Activated CD8-positive, alpha-beta memory T cell treated with anti-CD3 and anti-CD28 coated beads for 1 hour (primary cell): ENCODE measurements at regions not wholly inside any gene's neighbourhood (a gene's known extent, or its start where the extent isn't known, plus 50 kb on each side); places are given as distances from the start of the nearest gene placed in this dataset.

Experiments
- DNase-seq, 2 donors: peaks; one replicate each; pipeline ENCODE4 v3.0.0-alpha.2; 2020; ENCODE audit warnings: low read depth in 1 of 2; ENCODE audit errors: extremely low read depth in 1 of 2

DNA sequence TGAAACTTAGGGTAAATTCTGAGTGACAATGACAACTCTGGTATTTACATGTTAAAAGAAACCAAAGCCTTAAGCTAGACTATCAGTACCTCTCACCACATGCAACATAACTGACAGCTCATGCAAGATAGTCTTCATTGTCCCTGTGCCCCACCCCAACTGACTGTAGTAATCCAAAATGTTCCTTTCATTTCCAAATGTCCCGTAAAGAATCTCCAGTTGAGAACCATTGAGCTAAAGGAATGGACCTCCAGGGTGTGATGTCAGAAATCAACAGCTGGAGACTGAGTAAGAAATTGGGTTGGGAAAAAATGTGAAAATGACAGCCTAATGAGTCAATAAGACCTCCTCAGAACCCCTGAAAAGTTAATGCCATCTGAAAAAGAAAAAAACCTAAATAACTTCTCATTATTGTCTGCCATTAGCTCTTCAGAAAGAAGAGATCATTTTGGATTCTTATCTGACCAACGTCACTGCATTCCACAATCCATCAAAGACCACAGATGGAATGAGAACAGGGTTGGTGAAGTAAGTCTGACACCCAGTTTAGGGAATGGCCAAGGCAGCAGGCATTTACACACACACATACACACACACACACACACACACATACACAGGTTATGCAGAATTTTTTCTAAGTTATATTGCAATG lies 51.7 kb upstream of the ACVR2A start:
- no peak for DNase-seq

DNA sequence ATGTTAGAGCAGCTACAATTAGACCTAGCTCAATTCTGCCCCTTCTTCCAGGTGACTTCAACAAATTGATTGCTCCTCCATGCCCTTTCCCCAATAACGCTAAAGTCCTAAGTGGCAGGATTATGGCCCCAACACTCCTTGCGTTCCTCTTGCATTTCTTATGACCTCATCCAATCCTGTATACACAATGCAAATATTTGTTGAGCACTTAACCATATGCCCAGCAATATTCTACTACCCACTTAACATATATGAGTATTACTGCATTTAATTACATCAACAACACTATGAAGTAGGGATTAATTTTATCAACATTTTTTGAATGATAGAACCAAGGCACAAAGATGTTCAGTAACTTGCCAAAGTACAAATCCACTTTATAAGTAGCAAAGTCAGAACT lies 54.2 kb upstream of the ACVR2A start:
- no peak for DNase-seq

DNA sequence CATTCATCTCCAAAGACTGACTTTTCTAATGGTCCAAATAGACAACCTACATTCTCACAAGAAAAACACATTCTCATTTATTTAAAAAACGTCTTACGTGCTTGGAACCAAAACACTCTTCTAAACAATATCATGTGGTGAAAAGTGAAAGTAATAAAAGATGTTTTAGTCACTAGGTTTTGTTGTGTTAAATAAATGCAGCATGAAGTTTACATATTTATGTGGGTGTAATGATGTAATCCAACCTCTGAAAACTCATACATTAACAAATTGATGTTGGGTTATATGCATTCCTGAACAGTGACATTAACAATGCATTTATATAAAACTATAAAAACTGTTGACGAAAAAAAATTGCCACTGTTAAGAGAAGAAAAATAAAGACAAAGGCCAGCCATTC lies 55.1 kb upstream of the ACVR2A start:
- no peak for DNase-seq

DNA sequence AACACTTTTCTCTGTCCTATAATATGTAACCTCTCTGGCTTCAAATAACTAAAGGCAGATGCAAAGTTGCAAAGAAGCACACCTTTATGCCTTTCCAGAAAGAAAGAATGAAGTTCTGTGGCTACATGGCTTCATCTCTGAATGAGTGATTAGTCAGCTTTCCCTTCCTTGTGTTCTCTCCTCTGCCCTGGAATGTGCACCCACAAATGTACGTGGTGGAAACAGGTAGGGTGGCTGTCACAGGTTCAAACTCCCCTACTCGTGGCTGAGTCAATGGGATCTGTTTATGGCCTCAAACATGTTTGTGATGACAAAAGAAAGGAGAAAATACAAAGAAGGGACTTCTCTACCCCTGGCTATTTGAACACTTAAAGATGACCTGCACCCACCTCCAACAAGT lies 55.5 kb upstream of the ACVR2A start:
- DNase-seq, result no peak

DNA sequence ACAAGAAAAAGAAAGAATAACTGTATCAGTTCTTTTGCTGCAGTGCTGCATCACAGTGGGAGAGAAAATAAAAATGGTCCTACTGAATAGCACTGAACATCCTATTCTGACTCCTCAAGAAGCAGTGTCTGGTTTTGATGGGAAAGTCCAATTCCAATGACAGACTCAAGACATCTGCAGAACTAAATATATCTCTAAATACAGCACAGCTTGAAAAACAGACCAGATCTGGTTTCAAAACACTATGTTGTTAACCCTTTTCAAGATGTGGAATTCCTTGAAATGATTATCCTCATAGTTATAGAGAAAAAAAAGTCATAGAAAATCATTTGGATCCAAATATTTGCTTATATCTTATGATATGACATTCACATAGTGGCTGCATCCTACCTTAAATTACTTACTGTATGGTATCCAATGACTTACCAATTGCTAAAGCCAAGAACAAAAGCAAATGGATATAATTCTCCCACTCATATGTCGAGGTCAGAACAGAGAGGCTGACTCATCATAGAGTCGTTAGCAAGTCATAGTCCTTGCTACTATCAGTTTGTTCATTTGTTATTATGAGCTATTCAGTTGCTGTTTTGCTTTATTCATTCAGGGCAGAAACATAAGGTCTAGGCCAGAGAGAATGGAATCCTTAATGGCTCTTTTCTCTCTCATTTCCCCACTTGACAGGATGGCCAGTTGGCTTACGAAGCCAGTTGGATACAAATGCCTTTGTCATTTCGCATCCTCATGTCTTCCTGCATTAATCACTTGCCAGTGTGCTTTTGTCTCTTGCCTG lies 62.5 kb upstream of the ACVR2A start:
- DNase-seq, result no peak

DNA sequence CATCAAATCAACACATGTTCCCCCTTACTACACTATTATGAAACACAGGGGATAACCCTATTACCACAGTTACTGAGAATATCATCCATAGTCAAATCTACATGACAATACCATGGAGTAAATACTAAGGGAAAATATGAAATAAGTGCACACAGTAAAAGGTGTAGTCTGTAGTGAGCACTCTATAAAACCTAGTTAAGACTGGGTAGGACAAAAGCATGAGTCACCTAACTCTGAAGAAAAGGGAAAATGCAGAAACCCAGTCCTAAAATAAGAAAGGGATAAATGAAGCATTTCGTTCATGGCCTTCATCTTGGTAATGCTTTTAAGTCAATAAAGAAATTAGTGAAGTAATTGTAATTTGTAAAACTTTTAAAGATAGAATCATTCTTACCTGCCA lies 65.4 kb upstream of the ACVR2A start:
- DNase-seq, result no peak

DNA sequence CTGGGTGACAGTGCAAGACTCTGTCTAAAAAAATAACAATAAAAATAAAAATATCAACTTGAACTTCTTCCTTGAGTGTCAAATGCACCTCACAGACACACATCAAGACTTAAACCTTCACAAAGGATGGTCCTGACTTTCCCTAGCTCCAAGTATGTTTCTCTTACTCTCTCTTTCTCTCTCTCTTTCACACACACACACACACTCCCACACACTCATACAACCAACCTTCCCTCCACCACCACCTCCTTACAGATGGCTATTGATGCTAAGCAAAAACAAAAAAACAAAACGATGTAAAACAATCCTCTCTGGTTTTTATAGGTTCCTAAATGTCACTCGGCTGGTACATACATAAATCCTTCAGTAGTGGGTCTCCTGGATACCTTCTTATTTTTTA lies 67.4 kb upstream of the ACVR2A start:
- DNase-seq, result no peak

DNA sequence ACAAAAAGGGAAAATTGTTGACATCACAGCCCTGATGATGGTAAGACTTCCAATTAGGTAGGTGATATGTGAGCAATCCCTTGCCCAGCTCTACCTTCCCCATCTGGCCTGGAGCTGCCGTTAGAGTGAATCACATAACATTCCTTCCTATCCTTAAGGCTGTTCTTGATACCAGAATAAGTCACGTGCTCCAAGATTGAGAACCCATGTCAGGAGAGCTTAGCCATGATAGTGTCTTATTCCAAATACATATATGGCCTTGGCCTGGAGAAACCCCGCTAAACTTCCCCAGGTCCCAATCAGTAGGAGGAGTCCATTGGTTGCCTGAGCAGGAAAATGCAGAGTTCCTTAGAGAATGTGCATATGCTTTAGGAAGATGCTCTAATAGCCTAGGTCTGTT lies 70.0 kb upstream of the ACVR2A start:
- DNase-seq, result no peak

DNA sequence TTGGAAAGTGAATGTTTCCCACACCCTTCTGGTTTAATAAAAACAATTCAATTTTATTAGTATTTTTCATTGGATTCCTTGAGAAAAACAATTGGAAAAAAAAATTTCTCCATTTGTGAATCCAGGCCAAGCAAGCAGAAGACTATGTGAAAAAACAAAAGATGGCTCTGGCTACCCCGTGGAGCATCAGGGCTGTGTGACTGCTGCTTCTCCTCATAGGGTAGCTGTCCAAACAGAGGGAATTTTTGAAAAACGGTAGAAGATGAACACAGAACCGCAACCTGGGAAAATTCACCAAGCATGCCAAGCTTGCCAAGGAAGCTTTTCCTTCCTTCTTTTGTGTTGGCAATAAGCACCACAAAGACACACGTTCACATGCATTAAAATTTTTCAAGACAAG lies 71.3 kb upstream of the ACVR2A start:
- DNase-seq, result no peak

DNA sequence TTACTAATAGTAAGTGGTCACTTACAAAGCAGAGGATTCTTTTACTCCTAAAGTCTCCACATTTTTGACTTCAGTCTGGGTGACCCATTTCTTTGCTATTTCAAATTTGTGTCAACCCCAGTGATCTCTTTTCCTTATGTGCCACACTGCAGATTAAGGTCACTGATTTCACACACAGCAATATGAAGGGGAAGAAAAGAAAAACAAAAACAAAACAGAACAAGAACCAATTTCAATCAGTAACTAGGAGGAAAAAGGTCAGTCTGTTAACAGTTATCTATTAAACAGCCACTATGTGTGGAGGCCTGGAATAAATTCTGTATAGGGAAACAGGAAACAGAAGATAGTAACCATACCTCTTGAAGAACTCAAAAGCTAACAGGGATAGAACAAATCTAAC lies 72.0 kb upstream of the ACVR2A start:
- DNase-seq, result no peak

DNA sequence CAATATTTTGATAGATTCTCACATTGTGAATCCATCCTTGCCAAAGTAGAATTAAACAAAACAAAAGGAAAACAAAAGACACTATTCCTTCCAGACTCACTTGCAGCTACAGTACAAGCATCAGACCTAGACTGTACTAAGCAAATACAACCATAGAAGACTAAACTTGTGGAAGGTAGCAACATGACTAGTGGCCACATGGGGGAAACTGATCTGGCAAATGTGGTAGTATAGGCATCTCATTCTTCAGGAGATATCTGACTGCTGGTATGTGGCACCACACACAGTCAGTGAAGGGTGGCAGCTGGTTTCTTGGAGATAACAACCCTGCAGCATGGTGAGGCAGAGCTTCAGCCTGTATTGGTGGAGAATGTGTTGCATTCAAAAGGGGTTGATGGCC lies 81.0 kb upstream of the ACVR2A start:
- no peak for DNase-seq

DNA sequence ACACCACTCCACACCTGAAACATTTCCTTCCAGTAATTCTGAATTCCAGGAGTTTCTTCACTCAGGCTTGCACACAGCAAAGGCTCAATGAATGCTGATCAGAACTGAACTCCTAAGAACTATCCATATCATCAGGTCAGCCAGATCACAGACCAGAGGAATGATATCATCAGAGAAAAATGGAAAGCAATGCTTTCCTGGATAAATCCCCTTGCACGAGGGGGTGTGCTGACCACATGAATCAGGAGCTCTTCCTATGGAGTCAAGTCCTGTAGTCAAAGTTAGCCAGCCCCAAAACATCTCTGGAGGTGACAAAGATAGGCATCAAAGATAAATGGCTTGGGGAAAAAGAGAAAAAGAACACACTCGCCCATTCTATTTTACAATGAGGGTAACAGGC lies 83.8 kb upstream of the ACVR2A start:
- no peak for DNase-seq

DNA sequence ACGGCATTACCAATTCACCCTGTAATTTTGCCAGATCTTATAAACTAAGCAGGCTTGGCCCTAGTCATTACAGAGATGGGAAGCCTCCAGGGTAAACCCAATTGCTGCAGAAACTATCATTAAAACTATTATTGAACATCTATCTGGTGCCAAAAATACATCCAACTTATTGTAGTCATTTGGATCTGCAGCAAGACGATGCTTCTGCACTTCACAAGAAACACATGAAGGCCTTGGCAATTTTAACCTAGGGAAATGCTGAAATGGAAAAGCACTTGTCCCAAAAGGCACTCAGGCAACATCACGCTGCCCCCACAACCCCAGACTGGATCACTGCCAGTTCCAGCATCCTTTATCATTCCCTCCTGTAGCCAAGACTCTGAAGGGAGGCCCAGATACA lies 85.3 kb upstream of the ACVR2A start:
- no peak for DNase-seq

DNA sequence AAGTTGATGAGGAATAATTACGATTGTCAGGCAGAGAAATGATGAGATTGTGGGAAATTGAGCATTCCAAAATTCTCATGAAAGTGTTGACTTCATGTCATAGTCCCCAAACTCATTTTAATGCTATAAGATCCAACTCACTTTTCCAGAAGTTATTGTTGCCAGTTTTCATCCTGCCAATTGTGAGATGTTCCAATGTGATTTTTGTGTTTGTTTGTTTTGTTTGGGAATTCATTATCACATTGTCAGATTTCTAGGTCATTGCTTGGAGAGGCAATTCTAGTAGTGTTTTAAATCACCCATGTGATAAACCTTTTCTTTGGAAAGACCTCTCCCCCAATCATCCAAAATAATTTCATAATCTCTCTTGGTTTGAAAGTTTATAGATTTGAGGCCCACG lies 86.0 kb upstream of the ACVR2A start:
- DNase-seq, result no peak

DNA sequence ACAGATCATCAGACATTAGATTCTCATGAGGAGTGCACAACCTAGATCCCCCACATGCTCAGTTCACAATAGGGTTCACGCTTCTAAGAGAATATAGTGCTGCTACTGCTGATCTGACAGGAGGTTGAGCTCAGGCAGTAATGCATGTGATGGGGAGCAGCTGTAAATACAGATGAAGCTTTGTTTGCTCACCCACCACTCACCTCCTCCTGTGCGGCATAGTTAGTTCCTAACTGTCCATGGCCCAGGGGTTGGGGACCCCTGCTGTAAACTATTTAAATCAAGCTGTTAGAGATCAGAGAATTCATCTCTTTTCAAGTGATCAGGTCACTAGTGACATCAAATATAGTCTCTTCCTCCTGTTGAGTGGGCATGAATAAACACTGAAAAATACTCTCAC lies 88.8 kb upstream of the ACVR2A start:
- DNase-seq, result no peak

DNA sequence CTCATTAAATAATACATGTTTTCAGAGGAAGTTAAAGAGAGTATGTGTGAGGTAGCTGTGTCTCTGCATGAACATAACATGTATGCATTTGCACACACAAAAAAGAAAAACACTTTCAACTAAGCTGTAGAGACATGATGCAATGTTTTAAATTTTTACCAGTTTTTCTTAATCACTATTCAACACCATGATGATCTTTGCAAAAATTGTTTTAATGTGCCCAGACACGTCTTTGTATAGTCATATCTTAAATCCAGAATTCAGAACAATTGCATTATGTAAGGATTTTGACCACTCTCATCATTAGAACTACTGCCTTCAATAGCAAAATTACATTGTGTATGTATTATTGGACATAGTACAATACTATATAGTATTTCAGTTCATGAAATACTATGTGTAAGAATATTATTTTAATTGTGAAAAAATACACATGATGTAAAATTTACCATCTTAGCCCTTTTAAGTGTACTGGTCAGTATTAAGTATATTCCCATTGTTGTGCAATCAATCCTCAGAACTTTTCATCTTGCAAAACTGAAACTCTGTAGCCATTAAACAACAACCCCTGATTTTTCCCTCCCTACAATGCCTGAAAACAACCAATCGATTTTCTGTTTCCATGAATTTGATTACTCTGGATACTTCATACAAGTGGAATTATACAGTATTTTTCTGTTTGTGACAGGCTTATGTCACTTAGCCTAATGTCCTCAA lies 104.5 kb upstream of the ACVR2A start:
- no peak for DNase-seq

DNA sequence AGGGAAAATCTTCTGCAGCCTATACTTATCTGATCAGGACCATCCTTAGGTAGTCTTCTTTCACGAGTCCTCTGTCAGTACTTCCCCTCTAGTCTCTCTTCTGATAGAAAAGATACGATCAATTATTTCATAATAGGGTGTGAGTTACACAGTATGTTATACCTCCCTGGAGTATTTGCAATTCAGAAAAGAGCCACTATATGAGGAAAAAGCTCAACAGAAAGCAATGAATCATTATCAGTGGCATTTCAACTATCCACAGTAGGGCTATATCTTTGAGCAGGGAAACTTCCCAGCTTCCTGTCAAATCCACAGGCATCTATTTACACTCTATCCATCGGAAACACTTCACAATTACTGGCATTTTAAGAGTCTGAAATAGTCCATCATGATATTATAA lies 105.3 kb upstream of the ACVR2A start:
- no peak for DNase-seq

DNA sequence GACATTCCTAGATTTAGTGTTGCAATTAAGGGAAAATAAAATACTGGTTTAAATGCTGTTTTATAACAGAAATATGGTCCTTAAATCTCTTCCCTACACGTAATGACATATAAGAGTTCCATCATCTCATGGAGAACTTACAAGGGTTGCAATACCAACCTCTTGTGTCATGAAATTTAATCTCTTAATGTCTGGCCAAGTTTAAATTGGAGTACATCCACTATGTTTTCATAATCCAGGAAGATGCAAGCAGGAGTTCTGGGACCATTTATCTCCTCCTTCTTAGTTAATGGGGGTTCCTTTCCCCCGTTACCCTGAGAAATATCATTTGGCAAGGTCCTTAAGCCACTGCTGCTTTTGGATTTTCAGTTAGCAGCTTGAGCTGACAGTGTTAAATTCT lies 126.0 kb upstream of the ACVR2A start:
- no peak for DNase-seq

DNA sequence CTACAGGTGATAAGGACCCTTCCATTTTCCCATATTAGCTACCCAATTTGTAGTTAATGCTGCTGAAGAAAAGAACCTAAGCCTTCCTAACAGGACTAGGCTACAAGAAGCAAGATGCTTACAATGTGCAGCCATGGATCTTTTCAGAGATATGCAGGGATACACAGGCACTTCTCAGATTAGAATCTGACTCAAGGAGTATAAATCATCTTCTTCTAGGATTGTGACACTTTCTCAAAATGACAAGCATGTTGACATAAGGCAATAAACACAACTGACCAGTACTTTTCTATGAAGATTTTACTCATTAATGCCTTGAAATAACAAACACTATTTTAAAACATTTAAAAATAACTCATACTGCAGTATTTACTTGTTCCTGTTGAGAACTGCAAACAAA lies 127.9 kb upstream of the ACVR2A start:
- DNase-seq, result no peak

DNA sequence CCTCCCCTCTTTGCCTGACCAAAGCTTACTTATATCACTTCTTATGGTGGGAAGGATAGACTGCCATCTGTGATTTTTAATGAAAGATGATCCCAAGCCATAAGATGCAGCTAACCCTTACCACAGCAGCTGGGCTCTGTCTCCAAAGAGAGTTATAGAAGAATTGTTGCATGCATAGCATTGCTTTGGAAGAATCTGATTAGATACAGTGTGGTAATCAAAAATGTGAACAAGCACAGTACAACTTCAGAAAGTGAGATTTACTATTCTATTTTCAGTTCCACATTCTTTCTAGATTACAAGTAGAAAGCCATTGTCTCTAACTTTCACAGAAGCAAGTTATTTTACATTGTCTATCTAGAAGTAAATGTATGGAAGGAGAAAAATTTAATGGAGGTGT lies 129.0 kb upstream of the ACVR2A start:
- no peak for DNase-seq

DNA sequence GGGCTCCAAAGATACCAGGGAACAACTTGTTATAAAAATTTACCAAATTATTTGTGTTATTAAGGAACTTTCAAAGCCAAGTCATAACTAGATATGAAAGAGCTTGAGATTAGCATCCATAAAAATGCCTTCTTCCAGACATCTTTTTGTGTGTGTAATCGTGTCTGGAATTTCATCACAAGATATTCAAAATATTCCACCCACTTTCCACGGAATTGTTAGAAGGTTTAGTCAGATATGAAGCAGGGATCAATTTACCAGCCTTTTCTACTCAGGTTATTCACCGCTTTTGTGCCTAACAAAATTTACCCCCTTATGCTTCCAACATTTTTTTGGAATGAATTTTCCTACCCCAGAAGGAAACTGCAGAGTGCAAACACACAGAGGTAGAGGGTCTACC lies 130.2 kb upstream of the ACVR2A start:
- no peak for DNase-seq

DNA sequence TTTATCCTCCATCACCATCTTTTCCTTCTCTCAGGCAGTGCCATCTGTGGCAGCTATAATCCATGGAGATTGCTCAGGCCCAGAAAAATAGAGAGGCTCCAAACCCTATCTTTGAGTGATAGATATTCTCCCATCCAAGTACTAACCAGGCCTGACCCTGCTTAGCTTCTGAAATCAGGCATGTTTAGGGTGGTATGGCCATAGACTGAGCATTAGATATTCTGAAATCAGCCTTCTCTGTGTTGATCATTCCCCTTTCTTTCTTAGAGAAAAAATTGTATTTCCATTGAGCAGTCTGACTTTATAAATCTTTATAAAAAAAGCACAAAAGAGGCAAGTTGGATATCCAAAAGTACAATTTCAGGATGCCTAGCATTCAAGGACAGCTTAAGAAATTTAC lies 131.5 kb upstream of the ACVR2A start:
- DNase-seq, result no peak
